Keratinocyte (primary cell): ENCODE measurements at regions not wholly inside any gene's neighbourhood (a gene's known extent, or its start where the extent isn't known, plus 50 kb on each side); places are given as distances from the start of the nearest gene placed in this dataset.

Experiments used
- CTCF ChIP-seq, 3 experiments: IDR thresholded peaks in 1 of 3; conservative IDR thresholded peaks in 1 of 3; optimal IDR thresholded peaks in 1 of 3; 2 replicates in 2 of 3; 3 replicates in 1 of 3; pipeline versions ENCODE3 to v1.5.1; 2011; ENCODE audit warnings: low read length in 3 of 3, mild to moderate bottlenecking in 3 of 3, moderate library complexity in 2 of 3, control low read depth in 1 of 3, inconsistent platforms in 1 of 3; ENCODE audit not compliant: insufficient read depth in 2 of 3; ENCODE audit errors: extremely low read depth in 1 of 3
- EZH2 ChIP-seq: IDR thresholded peaks from one replicate; pipeline ENCODE4 v1.6.1; 2012; ENCODE audit warnings: inconsistent platforms, mild to moderate bottlenecking, low read length, moderate library complexity

DNA sequence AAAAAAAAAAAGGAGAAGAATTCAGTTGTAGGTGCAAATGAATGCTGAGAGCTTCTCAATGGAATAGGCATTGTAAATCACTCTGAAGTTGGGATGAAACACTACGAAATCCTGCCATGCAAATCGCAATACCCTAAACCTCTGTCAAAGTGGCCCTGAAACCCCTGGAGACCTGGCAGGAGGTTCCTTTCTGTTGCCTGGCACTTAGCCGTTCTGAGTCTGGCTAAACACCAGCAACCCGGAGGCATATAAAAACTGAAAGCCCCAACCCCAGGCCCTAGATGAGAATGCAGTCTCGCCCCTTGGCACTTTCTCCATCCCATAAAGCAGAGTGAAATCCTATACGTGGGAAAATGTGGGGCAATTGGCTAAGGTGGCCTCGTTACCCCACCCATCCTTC is 151.5 kb upstream of the PARP11 start:
- TF ChIP-seq CTCF (optimal IDR thresholded peaks at IDR 0.05 in 1 of 3, IDR thresholded peaks at IDR 0.05 in 1 of 3, conservative IDR thresholded peaks at IDR 0.05 in 1 of 3; ENCODE audit: extremely low read depth in 1 of 3, insufficient read depth in 2 of 3, low read length in 3 of 3) (no peak), EZH2 (no peak)
